Right cardiac atrium (tissue), 5 donors: ENCODE measurements at regions not wholly inside any gene's neighbourhood (a gene's known extent, or its start where the extent isn't known, plus 50 kb on each side); places are given as distances from the start of the nearest gene placed in this dataset.

Source experiments
- ATAC-seq, 2 donors: fragments of 200-7000 bp; cut with Tn5 transposase; one replicate each; pipeline versions ENCODE4 v1.8.0 to v1.9.1; 2020; ENCODE audit warnings: moderate library complexity in 2 of 2, mild to moderate bottlenecking in 1 of 2
- DNase-seq, 3 donors: peaks; one replicate each; pipeline ENCODE4 v3.0.0-alpha.2; 2020
- H3K27ac ChIP-seq: one replicate; pipeline ENCODE4 v1.5.1; 2013; ENCODE audit warnings: mild to moderate bottlenecking, low read length, control low read depth, moderate library complexity
- H3K27me3 ChIP-seq: one replicate; pipeline ENCODE4 v1.6.1; 2013; ENCODE audit not compliant: control insufficient read depth, insufficient read depth
- H3K4me1 ChIP-seq: one replicate; pipeline ENCODE4 v1.6.1; 2013; ENCODE audit warnings: low read length; ENCODE audit not compliant: control insufficient read depth, insufficient read depth
- H3K4me3 ChIP-seq: one replicate; pipeline ENCODE4 v1.5.1; 2013; ENCODE audit warnings: low read length, control low read depth
- H3K9me3 ChIP-seq: one replicate; pipeline ENCODE4 v1.6.1; 2013; ENCODE audit warnings: low read length; ENCODE audit not compliant: control insufficient read depth
- WGBS: extraction: QIAGEN DNeasy Blood & Tissue Kit; methylation state at CpG from one replicate; pipeline ENCODE4 v1.1.7; 2013; 5-methylcytosine and 5-hydroxymethylcytosine counted together
- intact Hi-C, 4 donors: fragments of 100-400 bp; cut with DNase I; formaldehyde crosslinking; loops; one replicate each; pipeline versions ENCODE4 v1.11.0 to v1.14.0; 2022 to 2023
- donor health status: healthy with polysubstance abuse.
- donor health status: DM: no; HTN: yes; CAD: no.
- donor health status: DM: no; HTN: no; CAD: no.
- donor health status: DM: no; HTN: yes; CAD: no; lungs with severe emphysema.
- donor health status: DM: yes; HTN: yes; CAD: no.

DNA sequence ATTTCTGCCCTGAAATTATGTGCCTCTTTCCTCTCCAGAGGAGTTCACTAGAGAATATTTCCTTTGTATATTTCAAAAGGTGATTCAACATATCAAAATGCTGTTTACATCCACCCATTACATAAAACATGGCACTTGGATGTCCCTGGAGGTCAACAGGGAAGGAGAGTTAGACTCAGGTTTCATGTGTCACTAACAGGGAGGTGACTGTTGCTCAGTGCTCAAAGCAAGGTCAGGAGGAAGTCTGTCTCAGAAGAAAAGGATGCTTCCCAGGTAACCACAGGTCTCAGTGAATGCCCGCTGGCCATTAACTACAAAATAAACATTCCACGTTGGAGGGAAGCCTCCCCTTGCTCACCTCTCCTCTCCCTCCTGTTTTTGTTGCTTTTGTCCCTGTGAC is 198.6 kb downstream of the AXIN2 start:
- Histone ChIP-seq H3K4me3 (no peak overlapping the region), H3K9me3 (no peaks in the 10 kb centered on the region), H3K27ac (no peak overlapping the region), H3K4me1 (no peaks in the 10 kb centered on the region), H3K27me3 (no peaks in the 10 kb centered on the region)
- ATAC-seq (no peak), DNase-seq (no peak)
- WGBS: 65% methylated on average over 2 of the region's 2 CpGs
- intact Hi-C loops: no loop called here

DNA sequence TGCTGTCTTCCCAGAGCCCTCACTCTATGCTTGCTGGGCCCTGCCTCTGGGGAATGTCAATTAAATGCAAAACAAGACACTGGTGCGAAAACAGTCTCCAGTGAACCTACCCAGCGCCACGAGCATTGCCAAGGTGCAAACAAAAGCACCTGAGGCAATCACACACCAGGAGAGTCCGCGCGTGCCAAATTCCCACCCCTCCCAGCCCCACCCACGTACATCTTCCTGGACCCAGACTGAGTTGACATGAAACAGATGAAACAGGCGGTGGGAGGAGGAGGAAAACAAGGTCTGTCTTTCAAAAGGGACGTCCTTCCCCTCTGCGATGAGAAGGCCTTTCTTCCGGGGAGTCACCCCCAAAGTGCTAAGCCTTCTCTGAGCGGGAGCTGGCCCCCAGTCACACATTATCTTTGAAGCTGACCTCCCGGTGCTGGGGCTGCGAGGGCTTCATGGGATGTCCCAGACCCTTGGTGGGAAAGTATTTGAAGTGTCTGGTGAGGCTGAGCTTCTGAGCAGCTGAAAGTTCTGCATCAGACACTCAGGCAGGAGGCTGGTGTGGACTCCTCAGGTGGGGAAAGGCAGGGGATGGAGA is 200.4 kb downstream of the AXIN2 start:
- H3K27ac ChIP-seq: no peak overlapping the region
- no peak overlapping the region for H3K4me3 ChIP-seq
- H3K4me1 ChIP-seq: no peaks in the 10 kb centered on the region
- ATAC-seq (no peak), DNase-seq (no peak)
- WGBS: 58% methylated on average over 14 of the region's 14 CpGs
- intact Hi-C loops: no loop called here
- no peaks in the 10 kb centered on the region for H3K27me3 ChIP-seq
- no peaks in the 10 kb centered on the region for H3K9me3 ChIP-seq

DNA sequence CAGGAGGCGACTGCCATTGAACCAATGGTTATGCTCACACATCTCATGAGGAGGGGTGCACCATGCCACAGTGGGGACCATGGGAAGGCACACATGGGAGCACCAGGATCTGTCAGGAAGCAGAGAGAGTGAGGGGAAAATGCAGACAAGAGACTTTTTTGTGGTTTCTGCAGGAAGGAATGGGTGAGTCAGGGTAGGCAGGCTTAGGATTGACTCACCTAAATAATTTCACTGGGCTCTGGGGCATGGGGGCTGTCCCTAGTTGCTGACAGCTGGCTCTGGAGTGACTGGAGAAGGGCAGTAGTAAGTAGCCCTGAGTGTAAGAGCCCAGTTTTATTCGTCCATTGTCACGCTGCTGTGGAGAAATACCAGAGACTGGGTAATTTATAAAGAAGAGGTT is 202.4 kb downstream of the AXIN2 start:
- no peaks in the 10 kb centered on the region for H3K4me1 ChIP-seq

DNA sequence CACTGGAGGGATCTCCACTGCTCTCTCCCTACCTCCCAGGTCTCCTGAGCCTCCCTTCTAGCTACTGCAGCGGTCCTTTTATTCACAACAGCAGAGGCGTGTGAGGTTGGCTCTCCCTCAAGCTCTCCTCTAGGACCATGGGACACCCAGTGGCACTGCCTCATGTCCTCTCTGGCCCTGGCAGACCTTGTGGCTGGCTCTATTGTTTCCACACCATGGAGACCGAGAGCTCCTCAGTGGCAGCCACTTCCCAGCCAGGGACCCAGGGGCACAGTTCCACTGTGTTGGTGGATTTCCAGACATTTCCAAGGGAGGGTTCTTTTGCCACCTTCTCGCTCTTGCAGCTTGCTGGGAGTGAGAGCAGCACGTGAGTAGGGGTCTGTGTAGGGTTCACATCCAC is 204.9 kb downstream of the AXIN2 start:
- 82% methylated on average over 5 of the region's 5 CpGs for WGBS
- no peak for ATAC-seq

More for the DNA sequence above, 202.4 kb downstream of the AXIN2 start:
- no peaks in the 10 kb centered on the region for H3K27me3 ChIP-seq
- no peak overlapping the region for H3K27ac ChIP-seq
- DNase-seq (no peak), ATAC-seq (no peak)
- H3K4me3 ChIP-seq: no peak overlapping the region
- intact Hi-C loops: no loop called here
- H3K9me3 ChIP-seq: no peaks in the 10 kb centered on the region
- 74% methylated on average over 3 of the region's 3 CpGs for WGBS

DNA sequence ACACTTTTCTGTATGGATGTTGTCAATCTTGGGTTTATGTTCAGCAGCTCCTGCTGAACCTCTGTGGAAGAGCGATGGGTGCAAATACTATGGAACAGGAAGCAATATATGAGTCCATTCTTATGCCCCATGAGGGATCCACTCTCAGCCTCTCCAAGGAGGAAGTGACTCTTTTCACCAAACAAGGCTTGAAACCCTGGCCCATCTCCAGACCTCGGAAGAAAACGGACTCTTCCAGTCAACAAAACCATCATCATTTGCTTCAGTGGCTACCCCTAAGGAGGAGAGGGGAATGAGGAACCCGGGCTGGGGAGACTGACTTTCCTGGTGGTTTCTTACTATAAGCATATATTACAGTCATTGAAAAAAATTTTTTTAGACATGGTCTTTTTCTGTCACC is 206.2 kb downstream of the AXIN2 start:
- 63% methylated on average over 4 of the region's 4 CpGs for WGBS
- Histone ChIP-seq H3K27me3 (no peaks in the 10 kb centered on the region), H3K27ac (no peak overlapping the region), H3K9me3 (no peaks in the 10 kb centered on the region), H3K4me3 (no peak overlapping the region), H3K4me1 (no peaks in the 10 kb centered on the region)
- intact Hi-C loops: no loop called here
- ATAC-seq (no peak), DNase-seq (no peak)

More for the DNA sequence above, 204.9 kb downstream of the AXIN2 start:
- intact Hi-C loops: no loop called here
- no peak for DNase-seq
- no peak overlapping the region for H3K27ac ChIP-seq
- no peak overlapping the region for H3K4me3 ChIP-seq
- H3K9me3 ChIP-seq: no peaks in the 10 kb centered on the region
- no peaks in the 10 kb centered on the region for H3K27me3 ChIP-seq
- no peaks in the 10 kb centered on the region for H3K4me1 ChIP-seq

DNA sequence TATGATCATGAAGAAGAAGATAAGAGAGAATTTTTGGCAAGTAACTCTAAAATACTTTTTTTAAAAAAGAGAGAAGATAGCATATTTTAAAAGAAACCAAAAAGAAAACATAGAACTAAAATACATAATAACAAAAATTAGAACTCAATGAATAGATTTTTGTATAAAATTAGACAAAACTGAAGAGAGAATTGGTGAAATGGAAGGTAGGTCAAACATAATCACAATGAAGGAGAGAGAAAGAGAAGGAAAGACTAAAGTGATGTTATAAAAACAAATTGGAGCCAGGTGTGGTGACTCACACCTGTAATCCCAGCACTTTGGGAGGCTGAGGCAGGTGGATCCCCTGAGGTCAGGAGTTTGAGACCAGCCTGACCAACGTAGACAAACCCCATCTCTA is 211.5 kb downstream of the AXIN2 start:
- ATAC-seq (no peak), DNase-seq (no peak)
- no peak overlapping the region for H3K27ac ChIP-seq
- H3K27me3 ChIP-seq: no peaks in the 10 kb centered on the region
- H3K4me1 ChIP-seq: no peaks in the 10 kb centered on the region
- intact Hi-C loops: no loop called here
- no peaks in the 10 kb centered on the region for H3K9me3 ChIP-seq
- 74% methylated on average over 1 of the region's 1 CpG for WGBS
- H3K4me3 ChIP-seq: no peak overlapping the region

DNA sequence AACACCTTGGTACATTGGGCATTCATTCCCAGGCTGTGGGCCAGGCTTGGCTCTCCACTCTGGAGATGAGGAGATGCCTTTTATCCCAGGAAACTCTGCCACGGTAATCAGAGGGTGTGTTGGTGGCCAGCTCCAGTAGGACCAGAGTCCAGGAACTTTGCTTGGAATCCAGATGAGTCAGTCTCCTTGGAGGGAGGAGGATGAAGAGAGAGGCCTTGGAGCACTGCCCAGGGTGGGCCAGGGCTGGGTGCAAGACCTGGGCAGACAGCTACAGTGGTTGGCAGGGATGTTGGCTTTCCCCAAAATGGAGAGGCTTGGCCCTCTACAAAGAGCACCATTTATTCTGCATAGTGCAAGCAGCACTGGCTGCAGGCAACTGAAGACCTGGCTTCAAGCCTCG is 209.0 kb downstream of the RGS9 start:
- Histone ChIP-seq H3K4me3 (no peak overlapping the region), H3K27ac (no peak overlapping the region), H3K27me3 (no peaks in the 10 kb centered on the region), H3K4me1 (no peaks in the 10 kb centered on the region), H3K9me3 (no peaks in the 10 kb centered on the region)
- DNase-seq: no peak
- intact Hi-C loops: no loop called here
- no peak for ATAC-seq
- WGBS: 69% methylated on average over 2 of the region's 2 CpGs

DNA sequence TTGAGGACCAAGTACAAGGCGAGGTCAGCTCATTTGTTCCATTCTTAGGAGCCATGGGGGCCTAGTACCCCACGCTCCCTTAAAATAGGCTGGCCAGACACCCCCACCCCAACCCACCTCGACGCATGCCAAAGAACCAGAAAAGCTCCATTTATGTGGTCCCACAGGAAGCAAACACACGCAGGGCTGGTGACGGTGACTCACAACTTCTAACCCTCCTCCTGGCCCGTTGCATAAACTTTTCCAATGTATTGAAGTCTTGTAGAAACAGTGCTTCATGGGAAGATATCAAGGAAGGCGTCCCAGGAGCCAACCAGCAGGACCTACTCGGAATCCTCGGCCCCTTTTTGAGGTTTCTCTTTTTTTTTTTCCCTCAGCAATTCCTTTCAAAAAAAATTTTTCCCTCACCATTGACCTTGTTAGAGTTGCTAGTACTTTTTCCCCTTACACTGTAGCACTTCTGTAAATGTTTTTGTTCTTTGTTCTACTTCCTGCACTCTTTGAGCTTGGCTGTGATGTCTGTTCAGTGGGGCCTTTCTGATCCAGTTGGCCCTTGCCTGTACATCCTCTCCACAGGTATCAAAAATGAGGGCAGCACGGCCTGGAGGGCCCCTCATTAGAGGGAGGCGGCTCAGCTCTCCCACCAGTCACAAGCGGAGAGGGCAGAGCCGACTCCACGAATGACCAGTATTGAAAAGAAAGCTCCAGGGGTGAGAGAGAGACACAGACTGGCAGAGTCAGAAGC is 208.3 kb downstream of the RGS9 start:
- H3K27me3 ChIP-seq: no peaks in the 10 kb centered on the region
- no peaks in the 10 kb centered on the region for H3K9me3 ChIP-seq
- no peaks in the 10 kb centered on the region for H3K4me1 ChIP-seq
- H3K27ac ChIP-seq: no peak overlapping the region
- H3K4me3 ChIP-seq: no peak overlapping the region
- intact Hi-C loops: no loop called here
- ATAC-seq (peak in 1 of 2 donors; percentile 80), DNase-seq (no peak)
- WGBS: 70% methylated on average over 15 of the region's 15 CpGs

DNA sequence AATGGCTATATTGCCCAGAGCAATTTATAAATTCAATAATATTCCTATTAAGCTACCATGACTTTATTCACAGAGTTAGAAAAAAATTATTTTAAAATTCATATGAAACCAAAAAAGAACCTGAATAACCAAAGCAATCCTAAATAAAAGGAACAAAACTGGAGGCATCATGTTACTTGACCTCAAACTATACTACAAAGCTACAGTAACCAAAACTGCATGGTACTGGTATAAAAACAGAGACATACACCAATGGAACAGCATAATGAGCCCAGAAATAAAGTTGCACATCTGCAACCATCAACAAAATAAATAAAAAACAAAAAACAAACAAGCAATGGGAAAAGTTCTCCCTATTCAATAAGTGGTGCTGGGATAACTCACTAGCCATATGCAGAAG is 203.2 kb downstream of the RGS9 start:
- ATAC-seq (no peak), DNase-seq (no peak)
- Histone ChIP-seq H3K27ac (no peak overlapping the region), H3K4me3 (no peak overlapping the region), H3K27me3 (no peaks in the 10 kb centered on the region), H3K9me3 (no peaks in the 10 kb centered on the region), H3K4me1 (no peaks in the 10 kb centered on the region)
- intact Hi-C loops: no loop called here

DNA sequence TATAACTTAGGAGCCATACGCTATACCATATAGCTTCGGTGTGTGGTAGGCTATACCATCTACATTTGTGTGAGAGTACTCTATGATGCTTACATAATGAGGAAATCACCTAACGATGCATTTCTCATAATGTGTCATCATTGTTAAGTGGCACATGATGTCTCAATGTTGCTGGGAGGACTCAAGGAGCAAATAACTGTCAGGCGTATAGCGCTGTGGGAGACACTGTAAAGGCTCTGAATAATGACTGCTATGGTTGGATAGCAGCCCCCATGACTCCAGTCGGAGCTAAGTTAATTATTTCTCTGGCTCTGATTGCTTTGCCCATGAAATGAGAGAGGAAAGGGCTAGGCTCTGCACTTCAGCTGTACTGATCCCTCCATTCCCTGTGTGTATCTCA is 197.2 kb downstream of the RGS9 start:
- ATAC-seq (no peak), DNase-seq (no peak)
- H3K9me3 ChIP-seq: no peaks in the 10 kb centered on the region
- no peak overlapping the region for H3K27ac ChIP-seq
- no peak overlapping the region for H3K4me3 ChIP-seq
- H3K27me3 ChIP-seq: no peaks in the 10 kb centered on the region
- no peaks in the 10 kb centered on the region for H3K4me1 ChIP-seq
- 83% methylated on average over 6 of the region's 6 CpGs for WGBS
- intact Hi-C loops: no loop called here

DNA sequence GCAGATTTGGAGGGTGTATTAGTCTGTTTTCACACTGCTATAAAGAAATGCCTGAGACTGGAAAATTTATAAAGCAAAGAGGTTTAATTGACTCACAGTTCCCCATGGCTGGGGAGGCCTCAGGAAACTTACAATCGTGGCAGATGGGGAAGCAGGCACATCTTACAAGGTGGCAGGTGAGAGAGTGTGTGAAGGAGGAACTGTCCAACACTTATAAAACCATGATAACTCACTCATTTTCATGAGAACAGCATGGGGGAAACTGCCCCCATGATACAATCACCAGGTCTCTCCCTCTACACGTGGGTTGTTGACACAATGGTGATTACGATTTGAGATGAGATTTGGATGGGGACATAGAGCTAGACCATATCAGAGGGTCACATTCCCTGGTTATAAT is 195.6 kb downstream of the RGS9 start:
- Histone ChIP-seq H3K9me3 (no peaks in the 10 kb centered on the region), H3K4me1 (no peaks in the 10 kb centered on the region), H3K27me3 (no peaks in the 10 kb centered on the region), H3K27ac (no peak overlapping the region), H3K4me3 (no peak overlapping the region)
- 65% methylated on average over 3 of the region's 3 CpGs for WGBS
- no peak for DNase-seq
- intact Hi-C loops: no loop called here
- no peak for ATAC-seq

DNA sequence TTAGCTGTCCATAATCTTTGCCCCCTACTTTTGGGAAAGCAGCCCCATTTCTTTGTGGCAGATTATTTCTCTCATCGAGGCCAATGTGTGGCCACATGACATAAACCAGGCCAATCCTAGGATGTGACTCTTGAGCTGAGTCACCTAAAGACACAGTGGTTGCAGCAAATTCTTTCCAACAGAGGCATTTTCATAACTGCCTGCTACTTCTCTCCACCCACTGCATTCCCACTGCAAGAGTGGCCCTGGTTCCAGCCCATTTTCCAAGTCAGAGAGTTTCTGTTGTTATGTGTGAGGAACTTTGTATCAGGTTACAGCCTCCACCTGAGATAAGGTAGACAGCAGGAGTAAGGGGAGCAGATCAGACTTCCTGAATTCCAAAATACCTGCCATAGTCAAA is 195.2 kb downstream of the RGS9 start:
- WGBS: 73% methylated on average over 1 of the region's 1 CpG
- ATAC-seq (no peak), DNase-seq (no peak)
- Histone ChIP-seq H3K27me3 (no peaks in the 10 kb centered on the region), H3K4me3 (no peak overlapping the region), H3K27ac (no peak overlapping the region), H3K9me3 (no peaks in the 10 kb centered on the region), H3K4me1 (no peaks in the 10 kb centered on the region)
- intact Hi-C loops: no loop called here
